ENCODE measurements at regions not wholly inside any gene's neighbourhood (a gene's known extent, or its start where the extent isn't known, plus 50 kb on each side); places are given as distances from the start of the nearest gene placed in this dataset.

GRCh38 chr4:178712486-178712885 lies 1270.2 kb upstream of the AGA start:
- Histone ChIP-seq H3K9me1 (ENCODE audit: insufficient read depth, low read length) (no peaks in the 10 kb centered on the region), H4K20me1 (ENCODE audit: insufficient read depth, low read length) (no peaks in the 10 kb centered on the region), H3K79me1 (ENCODE audit: low read depth in 1 of 2, low read length in 2 of 2) (no peaks in the 10 kb centered on the region), H3K18ac (ENCODE audit: low read depth, low read length) (no peak overlapping the region), H3K56ac (ENCODE audit: extremely low read depth, insufficient read depth, low read length) (no peak overlapping the region), H4K8ac (ENCODE audit: low read depth in 2 of 2, low read length in 2 of 2) (no peak overlapping the region), H2AFZ (replicated peaks; ENCODE audit: low read length, poor library complexity) (no peak overlapping the region), H3K14ac (replicated peaks; ENCODE audit: low read depth, low read length) (no peak overlapping the region), H3K4me3 (ENCODE audit: insufficient read depth, low read depth, low read length) (no peak overlapping the region), H3K23ac (ENCODE audit: low read depth, low read length) (no peak overlapping the region), H4K5ac (ENCODE audit: low read depth, low read length) (no peak overlapping the region), H3K27ac (ENCODE audit: insufficient read depth, low read length) (no peak overlapping the region), H2AK9ac (replicated peaks; ENCODE audit: low read depth, low read length, poor library complexity) (no peak overlapping the region), H3K27me3 (ENCODE audit: control insufficient read depth, insufficient read depth, low read length) (no peaks in the 10 kb centered on the region), H3K4me1 (ENCODE audit: control insufficient read depth, insufficient read depth, low read length) (no peaks in the 10 kb centered on the region), H2BK120ac (ENCODE audit: low read depth, low read length) (no peak overlapping the region), H3K36me3 (ENCODE audit: control insufficient read depth, insufficient read depth, low read length) (no peaks in the 10 kb centered on the region), H2BK20ac (ENCODE audit: low read depth, low read length) (no peak overlapping the region), H3K4ac (ENCODE audit: low read depth, low read length) (no peak overlapping the region), H3K4me2 (ENCODE audit: low read depth, low read length) (no peak overlapping the region), H3K9ac (ENCODE audit: low read depth, low read length) (no peak overlapping the region), H2BK5ac (ENCODE audit: low read depth, low read length, poor library complexity, severe bottlenecking) (no peak overlapping the region), H2BK15ac (ENCODE audit: low read depth, low read length) (no peak overlapping the region), H2AK5ac (ENCODE audit: low read depth, low read length) (no peak overlapping the region), H4K91ac (ENCODE audit: insufficient read depth, low read depth, low read length) (no peak overlapping the region), H3K9me3 (ENCODE audit: control insufficient read depth, insufficient read depth, low read length) (peaks cover 3% of the 10 kb centered on the region; the same call in 1 of the 2 replicates)
- in situ Hi-C loops (cut with MboI; ENCODE audit: low sequenced_read_pairs) (no loop called here), intact Hi-C loops (cut with micrococcal nuclease) (no loop called here), dilution Hi-C loops (cut with HindIII; ENCODE audit: low sequenced_read_pairs, unreplicated experiment) (no loop called here)
- no peak for DNase-seq
- BruUV-seq (replicated peaks) = no TSS peak
- ChIA-PET CTCF (no interaction called here), POLR2A (ENCODE audit: unreplicated experiment) (no interaction called here)
- ATAC-seq (ENCODE audit: low read depth) = no peak
- TF ChIP-seq MAFK (IDR thresholded peaks at IDR 0.05; ENCODE audit: low read depth, low read length) (no peak), ELK1 (IDR thresholded peaks at IDR 0.05; ENCODE audit: borderline replicate concordance, low read depth, low read length) (no peak), POLR2A (IDR thresholded peaks at IDR 0.05; ENCODE audit: low read depth, low read length) (no peak), RCOR1 (IDR thresholded peaks at IDR 0.05; ENCODE audit: insufficient replicate concordance, low read length) (no peak), RFX5 (IDR thresholded peaks at IDR 0.05; ENCODE audit: low read depth, low read length) (no peak), CEBPB (IDR thresholded peaks at IDR 0.05; ENCODE audit: low read depth, low read length) (no peak), BHLHE40 (IDR thresholded peaks at IDR 0.05; ENCODE audit: low read depth, low read length) (no peak), FOS (IDR thresholded peaks at IDR 0.05; ENCODE audit: low read depth, low read length) (no peak), SMC3 (IDR thresholded peaks at IDR 0.05; ENCODE audit: low read depth, low read length) (no peak), MAZ (IDR thresholded peaks at IDR 0.05; ENCODE audit: borderline replicate concordance, low read depth, low read length) (no peak), NFE2L2 (IDR thresholded peaks at IDR 0.05; ENCODE audit: low read depth, low read length) (no peak), RAD21 (IDR thresholded peaks at IDR 0.05; ENCODE audit: low read length) (no peak), MXI1 (IDR thresholded peaks at IDR 0.05; ENCODE audit: borderline replicate concordance, low read depth, low read length) (no peak), CHD1 (IDR thresholded peaks at IDR 0.05; ENCODE audit: low read depth, low read length) (no peak)
- TF ChIP-seq, protein P1, sequence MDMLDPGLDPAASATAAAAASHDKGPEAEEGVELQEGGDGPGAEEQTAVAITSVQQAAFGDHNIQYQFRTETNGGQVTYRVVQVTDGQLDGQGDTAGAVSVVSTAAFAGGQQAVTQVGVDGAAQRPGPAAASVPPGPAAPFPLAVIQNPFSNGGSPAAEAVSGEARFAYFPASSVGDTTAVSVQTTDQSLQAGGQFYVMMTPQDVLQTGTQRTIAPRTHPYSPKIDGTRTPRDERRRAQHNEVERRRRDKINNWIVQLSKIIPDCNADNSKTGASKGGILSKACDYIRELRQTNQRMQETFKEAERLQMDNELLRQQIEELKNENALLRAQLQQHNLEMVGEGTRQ (IDR thresholded peaks at IDR 0.05; ENCODE audit: low read depth, low read length) = no peak
- TF ChIP-seq, protein P2, sequence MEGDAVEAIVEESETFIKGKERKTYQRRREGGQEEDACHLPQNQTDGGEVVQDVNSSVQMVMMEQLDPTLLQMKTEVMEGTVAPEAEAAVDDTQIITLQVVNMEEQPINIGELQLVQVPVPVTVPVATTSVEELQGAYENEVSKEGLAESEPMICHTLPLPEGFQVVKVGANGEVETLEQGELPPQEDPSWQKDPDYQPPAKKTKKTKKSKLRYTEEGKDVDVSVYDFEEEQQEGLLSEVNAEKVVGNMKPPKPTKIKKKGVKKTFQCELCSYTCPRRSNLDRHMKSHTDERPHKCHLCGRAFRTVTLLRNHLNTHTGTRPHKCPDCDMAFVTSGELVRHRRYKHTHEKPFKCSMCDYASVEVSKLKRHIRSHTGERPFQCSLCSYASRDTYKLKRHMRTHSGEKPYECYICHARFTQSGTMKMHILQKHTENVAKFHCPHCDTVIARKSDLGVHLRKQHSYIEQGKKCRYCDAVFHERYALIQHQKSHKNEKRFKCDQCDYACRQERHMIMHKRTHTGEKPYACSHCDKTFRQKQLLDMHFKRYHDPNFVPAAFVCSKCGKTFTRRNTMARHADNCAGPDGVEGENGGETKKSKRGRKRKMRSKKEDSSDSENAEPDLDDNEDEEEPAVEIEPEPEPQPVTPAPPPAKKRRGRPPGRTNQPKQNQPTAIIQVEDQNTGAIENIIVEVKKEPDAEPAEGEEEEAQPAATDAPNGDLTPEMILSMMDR (conservative IDR thresholded peaks at IDR 0.05; ENCODE audit: low read depth, low read length) = no peak
- no CpG with 5 or more reads among the region's 1 CpG for WGBS, 2 experiments (ENCODE audit: extremely low coverage in 2 of 2, insufficient read length in 1 of 2)

Data from IMR-90 (cell line).